Tongue (tissue), 1 donor: ENCODE measurements at regions not wholly inside any gene's neighbourhood (a gene's known extent, or its start where the extent isn't known, plus 50 kb on each side); places are given as distances from the start of the nearest gene placed in this dataset.

ENCODE experiments used
- DNase-seq: peaks from one replicate; pipeline ENCODE4 v3.0.0-alpha.2; 2015

DNA sequence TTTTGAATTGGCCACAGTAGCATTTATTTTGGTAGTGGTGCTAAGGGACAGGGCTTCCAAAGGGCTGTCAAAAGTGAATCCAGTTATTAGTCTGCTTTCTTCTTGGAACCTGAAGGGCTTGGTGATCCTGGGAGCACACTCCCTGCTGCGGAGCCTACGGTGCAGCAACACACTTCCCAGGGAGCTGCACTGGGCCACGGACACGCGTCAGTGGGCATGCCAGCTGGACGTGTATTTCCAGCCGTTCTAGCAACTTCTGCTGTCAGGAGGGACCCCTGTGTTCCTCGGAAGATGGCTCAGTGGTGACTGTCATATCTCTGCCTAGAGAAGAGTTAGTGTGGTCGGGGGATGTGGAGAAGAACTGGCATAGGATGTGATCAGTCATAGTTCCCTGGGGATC lies 204.6 kb downstream of the SOCS6 start:
- no peak for DNase-seq

DNA sequence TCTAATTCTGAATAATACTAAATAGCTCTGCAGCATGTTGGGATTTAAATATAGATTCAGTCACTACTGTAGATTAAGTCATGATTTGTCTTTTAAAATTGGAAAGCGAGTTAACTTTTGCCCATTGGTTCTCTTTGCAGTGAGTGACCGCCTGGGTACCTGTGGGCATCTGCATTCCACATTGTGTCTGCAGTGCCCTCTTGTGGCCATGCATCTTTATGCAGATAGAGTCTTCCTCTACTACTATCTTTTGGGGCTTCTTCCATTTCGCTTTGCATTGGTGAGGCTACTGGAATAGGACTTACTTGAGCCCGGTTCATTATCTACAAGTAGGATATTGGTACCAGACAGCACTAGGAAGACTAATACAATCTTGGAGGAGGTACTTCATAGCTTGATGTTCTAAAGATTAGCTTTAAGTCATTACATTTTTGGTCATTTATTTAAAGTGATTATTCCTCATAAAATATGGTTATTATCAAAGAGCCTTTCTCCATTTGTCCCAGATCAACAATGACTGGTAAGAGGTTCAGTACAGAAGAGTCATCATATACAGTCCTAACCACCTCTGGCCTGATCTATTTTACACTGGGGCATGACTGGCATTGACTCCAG lies 203.0 kb downstream of the SOCS6 start:
- DNase-seq = peak; percentile 42

DNA sequence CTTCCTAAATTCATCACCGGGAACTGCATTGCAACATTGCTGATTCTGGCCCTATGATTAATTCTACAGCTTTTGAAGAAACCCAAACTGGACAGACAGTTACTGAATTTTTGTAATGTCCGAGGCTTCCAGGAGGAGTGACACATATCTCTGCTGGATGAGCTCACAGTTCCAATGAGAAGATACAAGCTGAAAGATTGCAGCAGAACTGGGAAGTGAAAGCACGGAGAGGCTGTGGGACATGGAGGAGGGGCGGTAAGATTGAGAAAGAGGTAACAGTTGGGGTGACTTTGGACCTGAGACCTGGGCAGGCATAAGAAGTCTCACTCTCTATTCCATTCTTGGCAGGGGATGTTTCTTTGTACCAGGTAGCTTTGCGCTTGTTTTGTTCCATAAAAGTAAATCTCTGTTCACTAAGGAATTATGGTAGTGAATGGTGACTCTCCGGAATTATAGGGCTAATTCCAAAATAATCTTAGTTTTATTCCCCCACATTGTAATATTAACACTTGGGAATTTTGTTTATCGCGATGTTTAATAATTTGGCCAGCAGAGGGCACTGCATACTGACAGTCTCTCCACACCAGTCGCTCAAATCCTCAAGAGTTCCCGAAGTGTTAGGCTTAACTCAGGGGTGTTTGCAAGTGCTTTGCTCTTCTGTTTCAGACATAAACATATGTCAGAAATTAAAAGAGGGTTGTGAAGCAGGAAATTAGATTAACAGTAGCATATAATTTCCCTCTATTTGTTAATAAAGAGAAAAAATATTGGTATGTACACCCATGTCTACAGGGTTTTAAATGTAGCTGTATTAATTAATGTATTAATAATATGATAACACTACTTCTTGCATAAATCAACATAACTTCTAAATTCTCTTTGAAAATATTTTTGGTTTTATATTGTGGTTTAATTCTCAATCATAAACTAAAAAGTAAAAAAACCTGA lies 201.4 kb downstream of the SOCS6 start:
- DNase-seq = peak; percentile 78

DNA sequence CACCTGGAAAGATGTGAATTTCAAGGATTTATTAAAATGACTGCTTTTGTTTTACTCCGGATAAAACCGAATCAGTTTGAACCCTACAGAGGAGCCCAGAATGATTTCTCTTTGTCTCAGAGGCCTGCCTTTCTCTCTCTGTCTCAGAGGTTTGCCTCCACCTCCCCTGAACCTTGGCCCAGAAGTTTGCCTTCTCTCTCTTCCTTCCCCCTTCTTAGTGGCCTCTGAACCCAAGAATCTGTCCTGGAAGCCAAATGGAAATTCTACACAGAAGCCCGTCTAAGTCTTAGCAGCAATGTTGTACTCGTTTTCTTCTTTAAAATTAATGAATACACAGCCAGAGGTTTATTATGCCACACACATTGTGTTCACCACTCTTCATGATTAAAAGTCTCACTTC lies 200.7 kb downstream of the SOCS6 start:
- DNase-seq = no peak

DNA sequence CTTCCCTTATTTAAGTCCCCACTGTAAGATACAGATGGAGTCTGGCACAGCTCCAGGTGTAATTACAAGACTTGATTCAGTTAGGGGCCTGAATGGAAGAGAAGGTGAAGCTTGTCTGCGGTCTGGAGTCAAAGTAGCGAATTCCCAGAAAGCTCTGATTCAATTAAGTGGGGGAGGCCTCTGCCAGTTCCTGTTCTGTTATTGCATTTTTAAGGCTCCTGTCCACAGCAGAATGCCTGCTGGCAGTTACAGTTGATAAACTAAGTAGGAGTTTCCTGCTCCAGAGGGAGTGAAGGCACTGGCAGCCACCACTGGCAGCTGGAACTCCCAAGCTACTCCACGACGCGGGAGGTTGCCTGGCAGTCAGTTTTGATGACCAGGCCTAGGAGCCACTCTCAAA lies 181.1 kb downstream of the SOCS6 start:
- DNase-seq = peak; percentile 54

DNA sequence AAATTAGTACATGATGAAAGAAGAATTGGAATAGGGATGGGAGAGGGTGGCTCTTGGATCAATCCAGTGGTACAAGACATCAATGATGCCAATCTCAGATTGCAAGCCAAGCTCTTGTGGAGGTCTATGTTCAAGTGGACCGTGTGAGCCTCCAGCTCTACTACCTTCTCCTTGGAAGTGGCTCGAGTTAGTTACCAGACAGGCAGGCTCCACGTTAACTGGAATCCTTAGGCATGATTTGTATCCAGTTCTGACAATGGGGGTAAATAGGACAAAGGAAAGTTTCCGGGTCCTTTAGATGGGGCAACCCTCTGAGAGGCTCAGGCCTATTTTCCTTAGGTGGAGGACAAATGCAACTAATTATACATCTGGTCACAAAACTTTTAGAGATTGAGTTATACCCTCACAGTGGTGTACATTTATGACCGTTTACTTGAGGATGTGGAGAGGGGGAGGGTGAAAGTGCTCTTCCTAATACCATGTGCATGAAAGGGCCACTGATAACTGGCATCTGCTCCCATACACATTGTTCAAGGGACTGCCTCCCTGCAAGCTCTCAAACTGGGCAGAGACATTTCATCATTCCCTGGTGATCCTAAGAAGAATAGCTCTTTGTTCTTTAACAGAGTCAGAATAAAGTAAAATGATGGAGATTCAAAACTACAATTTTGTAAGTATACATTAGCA lies 180.2 kb downstream of the SOCS6 start:
- no peak for DNase-seq

DNA sequence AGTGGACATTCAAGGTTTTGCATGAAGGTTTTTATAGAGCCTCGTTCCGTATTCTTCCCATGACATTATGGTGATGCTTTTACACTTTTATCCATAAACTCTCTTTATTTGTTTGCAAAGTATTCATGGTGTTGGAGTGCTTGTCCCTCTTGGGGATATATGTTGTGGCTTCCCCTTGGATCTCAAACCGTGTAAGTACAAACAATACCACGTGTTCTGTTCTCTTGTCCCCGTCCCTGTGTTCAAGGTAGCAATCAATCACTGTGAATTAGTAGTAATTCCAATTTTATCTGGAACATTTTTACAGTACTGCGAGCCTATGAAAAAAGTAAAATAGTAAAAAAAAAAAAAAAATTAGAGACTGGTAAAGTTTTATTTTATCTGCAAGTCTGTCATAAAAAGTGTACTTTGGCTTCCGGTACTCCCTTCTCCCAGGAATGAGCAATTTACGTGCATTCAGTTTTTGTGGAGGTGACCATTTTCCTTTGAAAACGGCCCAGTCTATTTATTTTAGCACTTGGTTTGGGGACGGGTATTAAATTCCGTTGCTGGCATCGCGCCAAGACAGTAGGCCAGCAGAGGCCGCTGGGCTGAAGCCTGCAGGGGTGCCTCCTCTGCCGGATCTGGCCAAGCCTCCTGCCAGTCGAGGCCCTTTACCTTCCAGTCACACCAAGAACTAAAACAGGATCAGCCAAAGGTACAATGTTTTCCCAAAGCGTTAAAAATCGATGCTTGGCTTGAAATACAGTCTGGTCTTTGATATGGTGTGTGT lies 175.7 kb downstream of the SOCS6 start:
- peak; percentile 86 for DNase-seq

DNA sequence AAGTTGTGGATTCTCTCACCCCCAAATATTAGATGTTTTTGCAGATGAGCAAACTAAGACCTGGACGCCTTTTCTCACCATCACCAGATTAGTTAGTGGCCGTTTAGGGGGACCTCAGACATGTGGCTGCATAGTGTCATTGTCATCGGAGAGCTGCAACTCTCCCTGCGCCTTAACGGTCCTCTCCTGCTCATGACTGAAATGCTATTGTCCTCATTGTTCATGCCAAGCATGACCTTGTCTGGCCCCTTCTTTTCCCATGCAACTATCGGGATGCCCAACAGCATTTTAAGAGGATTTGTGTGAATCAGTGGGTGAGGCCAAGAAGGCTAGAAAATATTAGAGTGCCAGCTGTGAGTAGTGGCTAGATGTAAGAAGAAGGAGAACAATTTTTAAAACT lies 174.2 kb downstream of the SOCS6 start:
- DNase-seq = no peak

DNA sequence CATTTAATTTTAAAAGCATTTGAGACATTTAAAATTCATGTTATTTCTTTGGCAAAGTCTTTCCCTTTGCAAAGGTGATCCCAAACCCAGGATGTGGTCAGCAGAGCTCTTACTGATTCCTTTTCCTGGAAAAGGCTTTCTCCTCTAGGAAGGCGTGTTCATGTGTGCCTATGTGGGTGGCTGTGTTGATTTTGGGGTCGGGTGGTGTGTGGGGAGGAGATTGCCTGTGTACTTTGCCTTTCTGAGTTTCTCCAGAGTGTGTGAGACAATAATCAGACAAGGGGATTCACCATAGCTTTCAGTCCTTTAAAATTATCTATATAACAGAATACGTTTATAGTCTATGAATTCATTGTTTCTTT lies 173.2 kb downstream of the SOCS6 start:
- DNase-seq = no peak

DNA sequence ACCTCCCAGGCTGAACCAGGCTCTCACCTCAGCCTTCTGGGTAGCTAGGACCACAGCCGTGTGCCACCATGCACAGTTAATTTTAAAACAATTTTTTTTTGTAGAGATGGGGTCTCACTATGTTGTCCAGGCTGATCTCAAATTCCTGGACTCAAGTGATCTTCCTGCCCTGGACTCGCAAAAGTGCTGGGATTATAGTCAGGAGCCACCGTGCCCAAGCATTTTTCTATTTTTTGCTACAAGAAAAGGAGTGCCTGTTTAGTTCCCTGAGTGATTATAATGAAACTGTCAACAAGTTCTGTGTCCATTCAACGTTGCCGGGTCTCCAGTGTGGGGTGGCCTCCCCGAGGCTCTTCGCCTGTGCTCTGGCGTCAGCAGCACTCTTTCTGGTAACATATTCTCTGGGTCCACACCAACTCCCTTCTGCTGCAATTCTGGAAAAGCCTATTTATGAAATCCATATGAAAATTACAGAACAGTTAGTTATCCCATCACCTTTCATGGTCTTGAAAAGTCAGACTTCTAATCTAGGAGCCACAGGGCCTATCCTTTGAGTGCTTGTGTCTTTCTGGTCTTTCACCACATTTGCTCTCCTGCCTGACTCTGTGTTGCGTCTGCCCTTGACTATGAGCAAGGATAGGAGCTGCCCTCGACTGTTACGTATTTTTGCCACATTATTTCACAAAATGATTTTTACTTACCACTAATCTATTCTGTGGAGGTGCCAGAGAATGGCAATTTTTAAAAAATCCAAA lies 172.7 kb downstream of the SOCS6 start:
- no peak for DNase-seq

DNA sequence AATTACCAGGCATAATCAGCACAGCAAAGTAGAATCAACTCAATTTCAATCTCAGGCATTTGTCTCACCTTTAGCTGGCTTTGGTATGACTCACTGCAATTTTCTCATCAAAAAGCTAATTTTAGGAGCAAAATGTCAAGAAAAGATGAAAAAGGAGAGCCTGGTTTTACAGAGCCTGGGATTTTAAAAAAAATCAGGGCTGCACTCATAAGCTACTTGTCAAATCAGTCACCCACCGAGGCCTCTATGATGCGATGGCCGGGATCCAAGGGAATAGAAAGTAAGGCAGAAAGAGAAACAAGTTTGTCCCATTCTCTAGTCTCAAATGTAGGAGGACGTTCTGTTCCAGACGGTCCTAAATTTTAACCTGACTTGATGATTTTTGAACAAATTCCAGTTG lies 170.9 kb downstream of the SOCS6 start:
- no peak for DNase-seq

DNA sequence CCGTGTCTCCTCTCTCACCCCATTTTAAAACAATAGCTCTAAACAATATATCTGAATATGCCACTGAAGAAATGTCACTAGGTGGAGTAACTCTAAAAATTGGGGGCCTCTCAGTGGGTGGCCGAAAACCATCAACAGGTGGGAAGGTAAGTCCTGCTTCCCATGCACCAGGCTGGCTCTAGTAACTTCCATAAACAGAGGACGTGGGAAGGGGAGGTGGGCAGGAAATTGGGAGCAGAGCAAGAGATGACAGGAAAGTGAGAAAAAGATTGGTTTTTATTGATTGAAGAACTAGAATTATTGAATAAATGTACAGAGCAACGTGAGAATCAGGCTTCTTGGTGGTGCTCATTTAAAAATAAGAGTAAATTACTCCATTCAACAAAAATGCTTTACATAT lies 170.4 kb downstream of the SOCS6 start:
- no peak for DNase-seq

DNA sequence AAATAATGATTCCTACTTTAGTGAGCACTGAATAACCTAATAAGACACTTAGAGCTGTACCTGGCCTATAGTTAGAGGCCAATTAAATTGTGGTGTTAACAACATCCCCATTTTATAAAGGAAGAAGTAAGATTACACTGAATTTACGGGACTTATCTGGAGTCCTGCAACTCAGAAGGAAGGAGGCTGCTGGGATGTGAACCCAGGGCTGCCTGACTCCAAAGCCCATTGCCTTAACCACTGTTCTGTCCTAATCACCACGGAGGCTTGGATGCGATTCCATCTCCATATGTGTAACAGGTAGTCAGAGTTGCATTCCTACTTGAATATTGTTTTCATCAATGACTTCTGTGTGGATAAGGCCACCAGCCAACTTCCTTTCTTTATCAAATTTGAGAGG lies 168.9 kb downstream of the SOCS6 start:
- DNase-seq = no peak

DNA sequence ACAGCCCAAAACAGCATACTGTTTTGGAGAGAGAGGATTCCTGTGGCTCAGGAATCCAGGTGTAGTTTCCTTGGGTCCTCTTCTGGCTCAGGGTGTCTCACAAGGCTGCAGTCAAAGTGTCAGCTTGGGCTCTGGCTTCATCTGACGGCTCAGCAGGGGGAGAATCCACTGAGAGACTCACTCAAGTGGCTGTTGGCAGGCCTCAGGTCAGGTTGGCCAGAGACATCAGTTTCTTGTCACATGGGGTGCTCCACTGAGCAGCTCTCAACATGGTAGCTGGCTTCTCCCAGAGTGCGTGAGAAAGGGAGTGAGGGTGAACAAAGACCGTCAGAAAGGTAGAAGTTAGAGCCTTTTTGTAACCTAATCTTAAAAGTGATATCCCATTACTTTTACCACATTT lies 168.4 kb downstream of the SOCS6 start:
- no peak for DNase-seq

DNA sequence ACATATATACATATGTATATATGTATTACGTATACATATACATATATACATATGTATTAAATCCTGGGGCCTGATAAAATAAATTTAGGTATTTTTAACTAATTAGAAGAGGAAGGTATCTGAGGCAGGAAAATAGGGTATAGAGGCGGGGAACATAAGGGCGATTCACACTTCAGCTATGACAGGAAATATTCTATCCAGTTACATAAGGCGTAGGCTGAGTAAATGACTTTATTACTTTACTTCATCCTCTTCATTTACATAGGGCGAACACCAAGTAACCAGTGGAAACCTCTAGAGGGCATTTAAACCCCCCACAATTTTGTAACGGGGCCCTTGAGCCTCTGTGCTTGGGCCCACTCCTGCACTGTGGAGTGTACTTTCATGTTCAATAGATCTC lies 167.5 kb downstream of the SOCS6 start:
- DNase-seq = no peak

DNA sequence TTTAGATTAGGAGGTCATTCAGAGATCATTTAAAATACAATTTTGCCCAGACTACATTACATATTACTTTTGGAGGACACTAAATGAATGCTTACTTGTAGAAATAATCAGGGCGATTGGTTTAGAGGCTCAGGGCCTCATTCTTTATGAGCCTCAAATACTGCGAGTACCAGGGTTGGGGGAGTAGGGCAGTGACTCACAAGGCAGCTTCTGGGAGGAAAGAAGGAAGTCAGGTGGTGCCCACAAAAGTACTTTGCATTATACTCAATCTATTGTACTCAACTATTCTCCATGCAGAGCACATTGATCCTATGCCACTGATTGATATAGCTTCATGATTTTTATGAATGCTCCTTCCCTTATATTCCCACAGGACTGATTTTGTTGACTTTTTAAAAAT lies 166.9 kb downstream of the SOCS6 start:
- no peak for DNase-seq

DNA sequence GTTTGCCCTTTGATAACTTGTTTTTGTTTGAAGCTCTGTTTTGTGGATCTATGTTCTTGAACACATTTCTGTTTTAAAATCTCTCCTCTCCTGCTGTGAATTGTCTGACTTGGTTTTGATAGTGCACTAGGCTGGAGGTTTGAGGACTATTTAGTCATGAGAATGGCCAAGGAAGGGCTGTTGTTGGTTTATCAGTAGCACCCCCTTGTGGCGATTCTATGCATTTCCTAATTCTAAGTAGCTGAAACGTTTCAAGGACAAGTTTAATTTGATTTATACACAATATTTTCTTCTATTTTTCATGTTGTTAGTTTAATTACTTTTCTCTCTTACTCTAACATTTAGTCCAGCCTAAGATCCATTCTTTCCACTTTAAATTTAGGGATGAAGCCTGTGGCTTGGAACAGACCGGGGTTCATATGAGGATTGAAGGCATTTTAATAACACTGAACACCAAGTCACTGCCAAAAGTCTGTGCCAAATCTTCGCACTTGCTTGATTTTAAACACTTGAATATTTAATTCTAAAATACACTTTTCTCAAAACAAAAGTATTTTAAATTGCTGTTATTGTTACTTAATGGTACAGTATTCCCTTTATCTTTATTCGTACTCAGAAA lies 166.0 kb downstream of the SOCS6 start:
- DNase-seq = peak; percentile 72

DNA sequence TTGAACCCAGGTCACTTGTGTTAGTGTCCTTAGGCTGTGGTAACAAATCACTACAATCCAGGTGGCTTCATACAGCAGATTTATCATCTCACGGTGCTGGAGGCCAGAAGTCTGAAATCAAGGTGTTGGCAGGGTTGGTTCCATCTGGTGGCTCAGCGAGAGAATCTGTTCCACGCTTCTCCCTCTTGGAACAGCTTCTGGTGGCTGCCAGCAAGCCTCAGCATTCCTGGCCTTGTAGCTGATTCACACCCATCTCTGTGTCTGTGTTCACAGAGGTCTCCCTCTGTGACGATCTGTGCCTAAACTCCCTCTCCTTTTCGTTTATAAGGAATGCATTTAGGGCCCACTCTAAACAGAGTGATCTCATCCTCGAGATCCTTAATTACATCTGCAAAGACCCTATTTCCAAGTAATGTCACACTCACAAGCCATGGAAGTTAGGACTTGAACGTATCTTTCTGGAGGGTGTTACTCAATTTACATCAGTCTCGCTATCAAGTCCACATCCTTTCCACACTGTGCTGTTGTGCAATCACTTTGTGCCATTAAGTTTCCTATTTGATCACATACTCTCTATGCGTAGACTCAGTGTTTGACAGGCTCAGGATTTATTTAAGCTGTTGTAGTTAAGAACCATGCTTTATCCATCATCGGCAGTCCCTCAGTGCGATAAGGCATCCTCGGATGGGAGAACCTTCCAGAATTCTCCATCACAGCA lies 164.4 kb downstream of the SOCS6 start:
- DNase-seq = no peak

DNA sequence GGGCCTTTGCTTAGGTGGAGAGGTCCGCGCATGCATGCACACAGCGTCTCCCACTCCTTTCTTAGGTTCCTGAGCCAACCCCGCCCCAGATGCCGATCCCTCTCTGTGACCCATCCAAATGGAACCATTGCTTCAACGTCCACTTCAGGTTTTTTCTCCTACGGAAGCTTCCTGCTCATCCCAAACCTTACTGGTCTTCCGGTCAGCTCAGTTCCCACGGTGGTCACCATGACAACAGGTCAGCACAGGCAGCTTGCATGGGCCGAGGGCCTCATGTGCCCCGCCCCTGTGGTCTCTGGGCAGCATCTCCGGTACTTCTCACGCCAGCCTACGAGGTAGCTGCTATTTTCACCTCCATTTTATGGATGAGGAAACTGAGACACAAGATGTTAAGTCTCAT lies 163.7 kb downstream of the SOCS6 start:
- DNase-seq = no peak

DNA sequence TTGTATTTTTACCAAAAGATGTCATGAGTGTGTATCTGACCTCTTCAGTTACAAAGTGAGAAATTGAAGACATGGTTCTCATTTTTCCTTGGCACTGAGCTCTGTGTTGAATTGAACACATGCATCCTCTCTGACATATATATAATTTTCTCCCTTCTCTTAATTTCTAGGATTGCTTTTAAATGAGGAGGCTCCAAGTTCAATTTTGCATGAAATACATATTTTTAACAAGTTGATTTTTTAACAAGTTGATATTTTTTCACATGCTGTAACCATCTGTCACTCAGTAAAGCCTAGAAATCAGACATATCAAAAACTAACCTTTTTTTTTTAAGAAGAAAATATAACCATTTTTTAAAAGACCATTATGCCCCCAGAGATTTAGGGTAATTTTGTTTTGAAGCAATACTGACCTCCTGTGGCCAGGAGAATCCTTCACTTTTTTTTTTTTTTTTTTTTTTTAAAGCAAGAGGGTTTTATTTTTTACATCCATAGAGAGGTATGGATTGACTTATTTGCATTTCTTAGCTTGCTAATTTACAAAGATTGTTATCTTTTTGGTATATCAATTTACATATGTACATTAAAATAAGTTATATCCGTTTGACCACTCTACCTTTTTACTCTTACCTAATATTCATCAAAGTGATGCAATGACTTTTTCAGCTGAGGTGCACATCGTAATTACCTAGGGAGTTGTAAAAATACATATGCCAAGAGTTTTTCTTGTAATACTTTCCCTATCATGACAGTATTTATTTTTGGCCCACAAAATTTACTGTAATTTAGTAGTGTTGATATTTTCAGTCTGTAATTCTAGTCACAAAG lies 161.8 kb downstream of the SOCS6 start:
- peak; percentile 13 for DNase-seq
